ENCODE measurements at regions not wholly inside any gene's neighbourhood (a gene's known extent, or its start where the extent isn't known, plus 50 kb on each side); places are given as distances from the start of the nearest gene placed in this dataset.
"Not testable (repeated sequence)": the region's sequence is repeated elsewhere in the genome, so short reads cannot be mapped to it uniquely, and the experiment has no call there.

DNA sequence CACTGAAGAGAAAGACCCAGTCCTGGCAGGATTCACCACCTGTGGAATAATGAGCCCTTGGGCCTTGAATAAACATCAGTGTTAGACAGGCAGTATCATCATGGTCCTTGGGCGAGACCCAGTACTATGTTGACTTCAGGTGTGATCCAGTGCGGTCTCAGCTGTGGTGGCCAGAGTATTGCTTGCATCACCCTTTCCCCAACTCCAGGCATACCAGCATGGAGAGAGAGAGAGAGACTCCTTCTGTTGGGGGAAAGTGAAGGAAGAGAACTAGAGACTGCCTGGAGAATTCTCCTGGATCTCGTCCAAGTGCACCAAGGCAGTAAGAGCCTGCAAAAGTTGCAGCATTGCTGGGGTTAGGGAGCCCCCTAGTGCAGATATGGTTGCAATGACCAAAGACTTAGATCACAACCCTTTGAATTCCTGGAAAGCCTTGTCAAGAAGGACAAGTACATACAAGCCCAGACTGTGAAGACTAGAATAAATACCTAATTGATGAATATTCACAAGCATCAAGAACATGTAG, 61.1 kb upstream of the VAMP7 start:
- peak in 24 of 58 donors; percentile 0 to 46 (median 2) for DNase-seq

DNA sequence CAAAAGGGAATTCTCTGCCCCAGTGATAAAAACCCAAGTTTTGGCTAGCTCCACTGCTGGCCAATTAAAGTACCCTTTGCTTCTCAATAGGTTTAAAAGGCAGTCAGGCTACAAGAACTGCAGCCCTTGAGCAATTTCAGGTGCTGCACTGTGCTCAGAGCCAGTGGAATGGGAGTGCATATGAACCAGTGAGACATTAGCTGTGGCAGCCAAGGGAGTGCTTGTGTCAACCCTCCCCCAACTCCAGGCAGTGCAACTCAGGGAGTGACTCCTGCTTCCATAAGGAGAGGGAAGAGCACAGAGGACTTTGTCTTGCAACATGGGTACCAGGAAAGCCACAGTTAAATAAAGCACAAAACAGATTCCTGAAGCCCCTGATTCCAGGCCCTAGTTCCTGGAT, 61.6 kb upstream of the VAMP7 start:
- no peak for DNase-seq

DNA sequence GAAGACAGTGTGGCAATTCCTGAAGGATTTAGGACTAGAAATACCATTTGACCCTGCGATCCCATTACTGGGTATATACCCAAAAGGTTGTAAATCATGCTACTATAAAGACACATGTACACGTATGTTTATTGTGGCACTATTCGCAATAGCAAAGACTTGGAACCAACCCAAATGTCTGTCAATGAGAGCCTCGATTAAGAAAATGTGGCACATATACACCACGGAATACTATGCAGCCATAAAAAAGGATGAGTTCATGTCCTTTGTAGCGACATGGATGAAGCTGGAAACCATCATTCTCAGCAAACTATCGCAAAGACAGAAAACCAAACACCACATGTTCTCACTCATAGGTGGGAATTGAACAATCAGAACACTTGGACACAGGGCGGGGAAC, 66.8 kb upstream of the VAMP7 start:
- DNase-seq = not testable (repeated sequence)

DNA sequence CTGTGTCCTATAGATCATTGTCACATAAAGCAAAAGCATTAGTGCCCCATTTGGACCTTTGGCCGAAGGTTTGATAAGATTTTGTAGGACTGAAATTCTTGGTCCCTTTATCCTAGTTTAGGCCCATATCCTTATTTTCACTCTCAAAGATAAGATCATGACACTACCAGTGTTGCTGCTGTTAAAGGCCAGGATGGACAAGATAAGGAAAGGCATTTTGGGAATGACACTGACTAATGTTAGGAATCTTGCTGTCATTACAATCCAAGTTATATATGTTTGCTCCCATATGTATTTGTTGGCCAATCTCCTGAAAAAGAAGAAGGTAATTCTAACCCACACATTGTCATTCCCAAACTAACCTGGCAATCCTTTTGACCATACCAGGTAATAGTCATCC, 101.3 kb upstream of the VAMP7 start:
- DNase-seq = no peak

DNA sequence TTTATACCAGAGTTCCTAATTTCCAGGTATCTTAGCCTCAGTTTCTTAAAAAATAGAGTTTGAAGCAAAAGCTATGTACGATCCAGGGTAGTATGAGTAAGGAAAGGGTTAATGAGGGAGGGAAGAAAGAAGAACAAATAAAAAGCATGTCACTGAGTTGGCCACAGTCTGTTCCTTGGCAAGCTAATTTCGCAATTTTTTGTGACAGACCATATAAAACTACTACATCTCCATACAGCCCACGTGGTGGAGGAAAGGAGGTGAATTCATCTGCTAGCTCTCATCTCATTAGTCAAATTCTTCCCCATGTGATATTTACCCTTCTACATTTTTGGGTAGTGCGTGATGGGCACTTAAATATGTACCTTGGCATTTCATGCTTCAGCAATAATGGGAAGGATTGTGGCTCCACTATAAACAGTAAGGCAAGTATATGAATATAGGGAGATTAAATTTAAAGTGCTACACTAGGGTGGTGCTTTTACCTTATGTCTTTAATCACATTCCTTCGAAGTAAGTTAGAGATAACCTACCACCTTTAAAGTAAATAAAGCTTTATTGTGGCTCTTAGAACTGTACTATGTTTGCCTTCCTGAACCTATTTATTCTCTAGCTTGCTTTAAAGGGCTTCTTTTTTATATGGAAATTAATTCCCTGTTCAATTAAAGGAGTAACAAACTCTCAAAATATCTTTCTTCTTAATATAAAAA, 102.1 kb upstream of the VAMP7 start:
- DNase-seq = no peak

DNA sequence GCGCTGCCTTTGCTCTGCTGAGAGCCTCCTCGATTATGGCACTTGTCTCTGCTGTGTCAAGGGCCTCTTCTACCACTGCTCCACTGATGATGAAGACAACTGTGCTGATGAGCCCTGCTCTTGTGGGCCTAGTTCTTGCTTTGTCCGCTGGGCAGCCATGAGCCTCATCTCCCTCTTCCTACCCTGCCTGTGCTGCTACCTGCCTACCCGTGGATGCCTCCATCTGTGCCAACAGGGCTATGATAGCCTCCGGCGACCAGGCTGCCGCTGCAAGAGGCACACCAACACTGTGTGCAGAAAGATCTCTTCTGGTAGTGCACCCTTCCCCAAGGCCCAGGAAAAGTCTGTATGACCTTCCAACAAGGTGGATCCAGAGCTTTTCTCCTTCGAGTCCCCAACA, 106.8 kb upstream of the VAMP7 start:
- no peak for DNase-seq

DNA sequence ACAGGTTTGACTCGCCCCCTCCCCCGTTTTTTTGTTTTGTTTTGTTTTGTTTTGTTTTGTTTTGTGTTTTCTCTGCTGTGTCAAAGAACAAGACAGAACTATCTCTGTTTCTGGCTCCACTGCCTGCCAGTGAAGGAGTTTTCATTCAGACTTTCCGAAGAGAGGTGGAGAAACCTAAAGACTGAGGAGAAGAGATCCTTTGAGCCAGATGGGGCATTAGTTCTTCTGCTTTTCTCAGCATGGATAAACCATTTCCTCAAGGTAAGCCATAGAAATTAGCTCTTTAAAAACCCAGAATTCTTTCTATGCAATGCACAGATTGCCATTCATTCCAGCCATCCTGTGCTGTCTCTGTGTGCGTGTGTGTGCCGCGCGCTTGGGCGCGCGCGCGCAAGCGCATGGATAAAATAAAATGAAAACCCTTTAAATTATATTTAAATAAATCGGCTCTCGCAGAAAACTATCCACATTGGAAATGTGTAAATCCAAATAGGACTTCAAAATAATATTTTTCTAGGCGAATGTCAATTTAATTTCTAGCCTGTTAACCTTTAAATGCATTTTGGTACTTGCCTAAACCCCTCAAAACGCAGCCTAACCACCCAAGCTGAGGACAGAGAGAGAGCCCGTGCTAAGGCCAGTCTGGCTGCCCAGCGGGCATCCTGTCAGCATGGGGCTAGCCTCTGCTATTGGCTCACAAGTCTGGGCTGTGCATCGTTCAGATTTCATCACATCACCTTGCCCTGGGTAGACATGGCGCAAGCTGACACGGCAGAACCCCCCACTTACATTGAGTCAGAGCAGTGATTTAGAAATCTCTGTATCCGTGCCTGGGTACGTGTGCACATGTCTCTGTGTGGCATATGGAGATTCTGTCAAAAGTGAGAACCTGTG, 113.0 kb upstream of the VAMP7 start:
- peak in 15 of 58 donors; percentile 0 to 15 (median 3) for DNase-seq

DNA sequence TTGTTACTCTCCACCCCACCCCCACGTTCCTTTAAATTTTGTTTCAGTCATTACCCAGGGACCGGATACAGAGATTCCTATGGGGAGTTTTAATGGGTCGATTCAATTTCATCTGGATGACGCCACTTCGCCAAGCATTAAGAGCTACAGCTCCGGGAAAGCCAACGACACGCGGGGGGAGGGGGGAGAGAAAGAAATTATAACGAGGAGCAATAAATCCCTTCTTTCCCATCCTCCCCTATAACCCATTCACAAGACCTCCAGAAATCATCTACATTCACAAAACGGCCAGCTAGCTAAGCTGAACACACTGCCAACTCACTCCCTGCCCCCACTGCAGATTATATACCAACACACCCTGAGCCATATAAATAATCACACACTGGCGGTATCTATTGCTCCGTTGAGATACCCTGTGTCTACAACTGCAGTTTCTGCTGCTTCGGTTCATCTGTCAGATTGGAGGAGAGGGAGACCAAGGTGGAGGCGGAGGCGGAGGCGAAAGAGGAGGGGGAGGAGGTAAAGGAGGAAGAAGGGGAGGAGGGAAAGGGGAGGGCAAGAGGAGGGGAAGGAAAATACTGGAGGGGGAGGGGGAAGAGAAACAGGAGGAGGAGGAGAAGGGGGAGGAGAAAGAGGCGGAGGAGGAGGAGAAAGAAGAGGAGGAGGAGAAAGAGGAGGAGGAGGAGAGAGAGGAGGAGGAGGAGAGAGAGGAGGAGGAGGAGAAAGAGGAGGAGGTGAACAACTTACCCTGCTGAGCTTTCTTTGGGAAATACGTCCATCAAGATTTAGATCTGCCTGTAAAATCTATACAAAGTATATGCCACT, 113.9 kb upstream of the VAMP7 start:
- peak in 34 of 58 donors; percentile 1 to 57 (median 10) for DNase-seq

DNA sequence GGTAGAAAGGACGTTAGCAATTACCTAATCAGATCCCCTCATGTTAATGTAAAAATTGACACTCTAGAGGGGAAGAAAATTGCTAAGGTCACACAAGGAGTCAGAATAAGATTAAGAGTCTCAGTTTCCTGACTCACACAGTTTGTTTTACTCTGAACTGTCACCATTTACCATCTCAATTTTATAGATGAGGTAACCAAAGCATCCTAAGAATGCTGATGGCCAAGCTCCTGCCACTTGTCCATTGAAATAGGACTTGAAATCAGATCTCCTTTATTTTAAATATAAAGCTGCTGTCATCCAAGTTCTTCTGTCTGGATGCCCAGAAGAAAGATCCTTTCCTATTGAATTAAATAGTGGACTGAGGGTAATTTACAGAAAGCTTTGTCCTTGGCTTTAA, 114.8 kb upstream of the VAMP7 start:
- DNase-seq = no peak

DNA sequence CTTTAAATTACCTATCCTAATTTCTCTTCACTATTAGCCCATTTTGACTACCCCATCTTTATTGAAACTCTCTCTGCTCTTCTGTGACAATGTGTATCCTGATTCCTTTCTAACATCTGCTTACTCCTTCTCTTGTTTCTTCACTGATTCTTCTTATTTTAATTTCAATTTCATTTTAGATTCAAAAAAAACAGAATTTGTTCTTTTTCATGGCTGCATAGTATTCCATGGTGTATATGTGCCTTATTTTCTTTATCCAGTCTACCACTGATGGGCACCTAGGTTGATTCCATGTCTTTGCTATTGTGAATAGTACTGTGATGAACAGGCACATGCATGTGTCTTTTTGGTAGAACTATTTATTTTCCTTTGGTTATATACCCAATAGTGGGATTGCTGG, 120.0 kb upstream of the VAMP7 start:
- no peak for DNase-seq

DNA sequence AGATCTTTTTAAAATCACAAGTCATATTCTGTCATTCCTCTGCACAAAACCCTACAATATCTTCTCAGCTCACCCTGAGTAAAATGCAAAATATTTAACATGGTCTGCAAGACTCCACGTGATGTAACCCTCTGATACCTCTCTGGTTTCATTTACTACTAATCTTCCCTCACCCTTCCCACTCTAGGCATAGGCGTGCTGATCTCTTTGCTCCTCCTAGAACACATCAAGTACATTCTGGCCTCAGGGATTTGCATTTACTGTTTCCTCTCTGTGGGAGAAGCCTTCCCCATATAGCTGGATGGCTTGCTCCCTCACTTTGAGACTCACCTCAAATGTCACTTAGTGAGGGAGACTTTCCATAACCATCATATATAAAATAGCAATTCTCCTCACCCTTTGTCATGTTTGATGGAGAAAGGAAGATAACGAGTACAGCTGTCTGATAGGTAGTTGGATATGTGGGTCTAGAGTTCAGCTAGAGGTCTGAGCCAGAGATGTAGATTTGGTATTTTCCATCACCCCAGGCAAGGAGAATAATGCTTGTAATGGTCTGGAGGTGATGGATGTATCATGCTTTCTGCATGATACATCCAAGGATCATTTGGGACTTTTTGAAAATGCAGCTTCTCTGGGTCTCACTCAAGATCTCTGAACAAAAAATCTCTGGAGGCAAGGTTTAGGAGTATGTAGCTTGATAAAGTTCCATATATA, 123.9 kb upstream of the VAMP7 start:
- no peak for DNase-seq

DNA sequence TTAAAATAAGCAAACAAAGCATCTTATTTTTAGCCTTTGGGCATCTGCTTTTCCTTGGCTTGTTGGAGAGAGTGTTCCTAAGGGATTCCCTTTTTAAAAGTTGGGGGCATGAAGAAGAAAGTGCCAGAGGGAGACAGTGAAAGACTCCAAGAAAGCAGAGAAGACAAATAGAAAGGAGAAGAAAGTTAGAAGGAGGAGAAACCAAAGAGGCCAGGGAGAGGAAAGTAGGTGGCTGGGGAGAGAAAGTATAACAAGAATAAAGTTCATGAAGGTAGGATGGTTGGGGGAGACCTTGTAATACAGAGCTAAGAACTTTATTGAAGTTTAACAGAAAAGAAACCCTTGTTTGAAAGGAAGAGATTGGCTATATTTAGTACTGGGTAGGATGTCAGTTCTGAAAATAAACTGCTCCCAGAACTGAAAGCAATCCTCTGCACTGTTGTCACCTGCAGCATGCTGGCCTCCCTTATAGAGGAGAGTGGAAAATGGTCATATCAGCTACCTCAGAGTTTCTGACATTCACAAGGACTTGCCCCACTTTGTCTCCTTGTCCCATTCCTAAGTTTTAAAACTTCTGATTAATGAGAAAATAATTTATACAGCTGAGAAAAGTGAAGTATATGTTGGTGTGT, 125.3 kb upstream of the VAMP7 start:
- DNase-seq = no peak

DNA sequence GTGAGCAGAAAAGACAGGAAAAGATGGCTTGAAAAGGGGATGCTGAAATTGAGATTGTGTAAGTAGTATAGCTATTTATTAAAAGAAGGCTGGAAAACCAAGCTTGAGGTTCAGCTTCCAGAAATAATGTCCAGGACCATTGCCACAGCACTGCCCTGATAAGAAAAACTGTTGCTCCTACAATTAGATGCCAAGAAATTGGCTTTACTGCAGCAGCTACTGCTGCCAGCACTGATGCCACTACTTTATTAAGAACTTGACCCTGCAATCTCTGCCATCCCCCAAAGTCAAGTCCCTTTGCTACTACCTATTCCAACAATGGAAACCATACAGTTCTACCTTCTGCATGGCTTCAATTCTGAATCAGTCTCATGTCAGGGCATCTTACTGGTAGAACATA, 130.0 kb upstream of the VAMP7 start:
- DNase-seq = no peak

DNA sequence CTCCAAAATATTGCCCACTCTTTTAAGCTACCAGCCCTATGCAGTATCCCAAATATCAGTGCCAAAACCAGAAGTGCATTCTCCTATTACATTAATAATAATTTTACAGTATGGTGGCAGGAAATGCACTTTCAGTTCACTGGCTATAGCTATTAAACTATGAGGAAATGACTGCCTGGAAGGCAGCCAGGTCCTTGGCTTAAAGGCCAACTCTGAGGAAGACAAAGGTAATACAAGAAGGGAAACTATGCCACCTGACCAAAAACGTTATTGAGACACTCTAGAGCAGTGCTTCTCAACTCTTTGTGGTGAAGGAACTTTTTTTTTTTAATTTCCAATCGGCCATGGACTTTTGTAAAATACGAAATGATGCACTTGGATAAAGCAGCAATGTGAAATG, 133.6 kb upstream of the VAMP7 start:
- no peak for DNase-seq

DNA sequence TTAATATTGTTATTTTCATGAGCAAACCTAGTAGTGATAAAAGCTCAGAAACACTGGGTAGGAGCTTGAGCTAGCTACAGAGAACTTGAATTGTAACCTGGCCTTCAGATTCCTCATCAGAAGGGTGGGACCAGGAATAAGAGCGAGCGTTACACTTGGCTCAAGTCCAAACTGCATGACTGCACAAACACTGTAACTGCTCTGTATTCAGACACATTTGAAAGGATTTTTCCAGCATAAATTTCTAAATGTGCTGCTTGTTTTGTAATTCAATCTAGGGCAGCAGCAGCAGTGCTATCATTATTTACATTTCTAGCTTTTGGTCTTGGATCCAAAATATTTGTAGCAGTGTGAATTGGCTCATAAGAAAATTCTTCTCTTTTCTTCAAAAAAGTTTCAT, 133.0 kb upstream of the TMLHE start:
- peak in 1 of 58 donors; percentile 12 for DNase-seq

DNA sequence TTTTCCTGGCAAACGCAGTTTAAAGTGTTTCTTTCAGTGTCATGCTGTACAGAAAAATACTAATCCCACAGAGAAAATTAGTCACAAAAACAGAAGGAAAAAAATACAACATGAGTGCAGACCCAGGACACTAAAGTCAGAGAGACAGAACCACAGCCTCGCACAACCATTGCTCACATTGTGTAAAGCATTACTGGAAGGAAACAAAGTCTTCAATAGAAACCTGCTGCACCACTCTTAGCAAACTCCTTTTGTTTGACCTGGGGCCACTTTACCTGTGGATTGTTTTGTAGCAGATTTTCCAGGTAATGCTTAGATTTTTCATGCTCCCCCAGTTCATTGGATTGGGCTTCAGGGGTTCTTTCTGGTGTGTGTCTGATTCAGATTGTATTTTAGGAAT, 131.8 kb upstream of the TMLHE start:
- DNase-seq = no peak

DNA sequence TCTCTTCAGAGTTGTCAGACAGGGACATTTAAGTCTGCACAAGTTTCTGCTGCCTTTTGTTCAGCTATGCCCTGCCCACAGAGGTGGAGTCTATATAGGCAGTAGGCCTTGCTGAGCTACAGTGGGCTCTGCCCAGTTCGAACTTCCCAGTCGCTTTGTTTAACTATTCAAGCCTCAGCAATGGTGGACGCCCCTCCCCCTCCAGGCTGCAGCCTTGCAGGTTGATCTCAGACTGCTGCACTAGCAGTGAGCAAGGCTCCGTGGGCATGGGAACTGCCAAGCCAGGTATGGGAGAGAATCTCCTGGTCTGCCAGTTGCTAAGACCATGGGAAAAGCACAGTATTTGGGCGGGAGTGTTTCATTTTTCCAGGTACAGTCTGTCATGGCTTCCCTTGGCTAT, 115.6 kb upstream of the TMLHE start:
- not testable (repeated sequence) for DNase-seq

DNA sequence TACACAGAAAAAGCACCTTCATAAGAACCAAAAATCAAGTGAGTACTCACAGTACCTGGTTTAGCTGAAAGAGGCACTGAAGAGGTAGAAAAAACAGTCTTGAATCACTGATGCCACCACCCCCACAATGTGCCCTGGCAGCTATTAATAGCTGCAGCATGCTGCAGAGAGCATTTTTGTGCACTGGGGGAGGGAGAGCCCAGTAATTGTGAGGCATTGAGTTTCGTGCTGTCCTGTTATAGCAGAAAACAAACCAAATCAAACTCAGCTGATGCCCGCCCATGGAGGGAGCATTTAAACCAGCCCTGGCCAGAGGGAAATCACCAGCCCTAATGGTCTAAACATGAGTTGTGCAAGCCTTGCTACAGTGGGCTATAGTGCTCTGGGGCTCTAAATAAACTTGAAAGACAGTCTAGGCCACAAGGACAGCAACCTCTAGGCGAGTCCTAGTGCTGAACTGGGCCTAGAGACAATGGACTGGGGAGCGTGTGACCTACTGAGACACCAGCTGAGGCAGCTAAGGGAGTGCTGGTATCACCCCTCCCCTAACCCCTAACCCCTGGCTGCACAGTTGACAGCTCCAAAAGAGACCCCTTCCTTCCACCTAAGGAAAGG, 106.3 kb upstream of the TMLHE start:
- no peak for DNase-seq

DNA sequence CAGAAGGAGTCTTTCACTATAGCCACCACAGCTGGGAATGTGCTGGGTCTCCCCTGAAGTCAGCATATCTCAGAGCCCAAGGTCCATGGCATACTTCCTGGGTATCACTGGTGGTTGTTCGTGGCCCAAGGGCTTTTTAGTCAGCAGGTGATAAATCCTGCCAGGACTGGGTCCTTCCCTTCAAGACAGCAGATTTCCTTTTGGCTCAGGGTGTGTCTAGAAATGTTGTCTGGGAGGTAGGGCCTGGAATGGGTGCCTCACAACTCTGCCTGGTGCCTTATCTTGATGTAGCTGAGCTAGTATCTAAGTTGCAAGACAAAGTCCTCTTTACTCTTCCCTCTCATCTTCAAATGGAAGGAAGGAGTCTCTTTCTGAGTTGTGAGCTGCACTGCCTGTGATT, 102.4 kb upstream of the TMLHE start:
- no peak for DNase-seq

DNA sequence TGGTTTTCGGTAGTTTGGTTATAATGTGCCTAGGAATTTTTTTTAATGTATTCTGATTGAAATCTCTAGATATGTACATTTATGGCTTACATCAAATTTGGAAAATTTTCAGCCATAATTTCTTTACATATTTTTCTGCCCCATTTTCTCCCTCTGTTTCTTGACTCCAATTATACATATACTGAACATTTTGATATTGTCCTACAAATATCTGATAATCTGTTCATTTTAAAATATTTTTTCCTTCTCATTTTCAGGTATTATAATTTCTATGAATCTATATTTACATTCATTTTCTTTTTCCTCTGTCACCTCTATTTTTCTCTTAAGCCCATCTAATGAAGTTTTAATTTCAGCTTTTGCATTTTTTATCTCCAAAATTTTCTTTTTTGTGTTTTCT, 82.7 kb upstream of the TMLHE start:
- no peak for DNase-seq
